PC-9 (cell line): ENCODE measurements at regions not wholly inside any gene's neighbourhood (a gene's known extent, or its start where the extent isn't known, plus 50 kb on each side); places are given as distances from the start of the nearest gene placed in this dataset.

ENCODE experiments used
- CTCF ChIP-seq: fragments of 200-600 bp; sonication (generic); conservative IDR thresholded peaks from 2 replicates; pipeline ENCODE4 v1.6.1; 2017; ENCODE audit warnings: mixed run types, antibody characterized with exemption, mild to moderate bottlenecking, moderate library complexity
- EZH2 ChIP-seq: fragments of 200-600 bp; sonication (generic); IDR thresholded peaks from 2 replicates; pipeline ENCODE4 v1.8.0; 2017; ENCODE audit warnings: antibody characterized with exemption, low read depth

- TF ChIP-seq CTCF (no peak), EZH2 (no peak)
These were observed 376.3 kb upstream of the ZFP42 start for GRCh38 chr4:187619319-187619718.
